DOHH2 (cell line): ENCODE measurements at regions not wholly inside any gene's neighbourhood (a gene's known extent, or its start where the extent isn't known, plus 50 kb on each side); places are given as distances from the start of the nearest gene placed in this dataset.

Experiments
- H3F3A ChIP-seq: fragments of 200-600 bp; sonication (generic), shearing (Covaris generic); 2 replicates; pipeline ENCODE4 v1.6.0; 2016; ENCODE audit warnings: antibody characterized with exemption, mild to moderate bottlenecking; ENCODE audit not compliant: control insufficient read depth, insufficient read depth
- H3K27ac ChIP-seq: fragments of 200-600 bp; sonication (generic); 2 replicates; pipeline ENCODE4 v1.5.1; 2014; ENCODE audit warnings: low read depth, mild to moderate bottlenecking, low read length, moderate library complexity
- H3K27me3 ChIP-seq: fragments of 200-600 bp; sonication (generic); 2 replicates; pipeline ENCODE4 v1.6.1; 2014; ENCODE audit warnings: mild to moderate bottlenecking, low read length, mixed read lengths; ENCODE audit not compliant: control insufficient read depth
- H3K36me3 ChIP-seq: fragments of 200-600 bp; sonication (generic); 2 replicates; pipeline ENCODE4 v1.6.1; 2014; ENCODE audit warnings: mild to moderate bottlenecking, low read length, moderate library complexity, mixed read lengths; ENCODE audit not compliant: control insufficient read depth
- H3K4me1 ChIP-seq: fragments of 200-600 bp; sonication (generic); 2 replicates; pipeline ENCODE4 v1.6.1; 2014; ENCODE audit warnings: mild to moderate bottlenecking, low read length, mixed read lengths; ENCODE audit not compliant: control insufficient read depth
- H3K4me2 ChIP-seq: fragments of 200-600 bp; sonication (generic); 2 replicates; pipeline ENCODE4 v1.6.0; 2014; ENCODE audit warnings: mild to moderate bottlenecking, low read length, moderate library complexity
- H3K4me3 ChIP-seq: fragments of 200-600 bp; sonication (generic); 2 replicates; pipeline ENCODE4 v1.5.1; 2014; ENCODE audit warnings: mild to moderate bottlenecking, low read length, mixed read lengths
- H3K79me2 ChIP-seq: fragments of 200-600 bp; sonication (generic); 2 replicates; pipeline ENCODE4 v1.6.1; 2014; ENCODE audit warnings: mild to moderate bottlenecking, low read length, mixed read lengths; ENCODE audit not compliant: control insufficient read depth
- H3K9me2 ChIP-seq: fragments of 200-600 bp; sonication (generic); replicated peaks from 2 replicates; pipeline ENCODE4 v1.6.1; 2014; ENCODE audit warnings: mild to moderate bottlenecking, low read length, mixed read lengths; ENCODE audit not compliant: control insufficient read depth
- H3K9me3 ChIP-seq: fragments of 200-600 bp; sonication (generic); 2 replicates; pipeline ENCODE4 v1.6.1; 2014; ENCODE audit warnings: antibody characterized with exemption, low read length, mixed read lengths; ENCODE audit not compliant: control insufficient read depth, insufficient read depth
- H4K20me1 ChIP-seq: fragments of 200-600 bp; sonication (generic); 2 replicates; pipeline ENCODE4 v1.6.0; 2014; ENCODE audit warnings: low read depth, mild to moderate bottlenecking, antibody characterized with exemption, low read length, moderate library complexity; ENCODE audit not compliant: control insufficient read depth, insufficient read depth
- CTCF ChIP-seq: fragments of 200-600 bp; sonication (generic); IDR thresholded peaks from one replicate; pipeline ENCODE4 v1.5.1; 2014; ENCODE audit warnings: antibody characterized with exemption, mild to moderate bottlenecking, low read depth, low read length; ENCODE audit not compliant: poor library complexity, severe bottlenecking
- EZH2phosphoT487 ChIP-seq: fragments of 200-600 bp; sonication (generic); IDR thresholded peaks from 2 replicates; pipeline ENCODE4 v1.6.1; 2017; ENCODE audit warnings: borderline replicate concordance, mild to moderate bottlenecking, antibody characterized with exemption, low read length, moderate library complexity, mixed read lengths

- no peaks in the 10 kb centered on the region for H4K20me1 ChIP-seq
These were observed 94.6 kb upstream of the DIAPH3 start for GRCh38 chr13:60258349-60258748.

GRCh38 chr13:60260440-60260839, 96.7 kb upstream of the DIAPH3 start:
- Histone ChIP-seq H4K20me1 (no peaks in the 10 kb centered on the region), H3K79me2 (no peaks in the 10 kb centered on the region), H3K36me3 (no peaks in the 10 kb centered on the region), H3K4me1 (no peaks in the 10 kb centered on the region), H3K27ac (no peak overlapping the region), H3K9me3 (no peaks in the 10 kb centered on the region; the same call in 1 of the 2 replicates), H3K4me3 (no peak overlapping the region), H3K9me2 (no peaks in the 10 kb centered on the region), H3K4me2 (no peak overlapping the region), H3F3A (no peaks in the 10 kb centered on the region), H3K27me3 (no peaks in the 10 kb centered on the region)
- TF ChIP-seq EZH2phosphoT487 = no peak
- no peak for TF ChIP-seq CTCF

More at GRCh38 chr13:60258349-60258748, 94.6 kb upstream of the DIAPH3 start:
- H3K9me2 ChIP-seq = no peaks in the 10 kb centered on the region
- H3K4me1 ChIP-seq = no peaks in the 10 kb centered on the region
- no peaks in the 10 kb centered on the region for H3F3A ChIP-seq
- no peaks in the 10 kb centered on the region for H3K27me3 ChIP-seq
- H3K4me3 ChIP-seq = no peak overlapping the region
- no peaks in the 10 kb centered on the region for H3K79me2 ChIP-seq
- no peak overlapping the region for H3K27ac ChIP-seq
- H3K4me2 ChIP-seq = no peak overlapping the region
- H3K36me3 ChIP-seq = no peaks in the 10 kb centered on the region
- no peaks in the 10 kb centered on the region; the same call in 1 of the 2 replicates for H3K9me3 ChIP-seq
- TF ChIP-seq CTCF = no peak
- TF ChIP-seq EZH2phosphoT487 = no peak

GRCh38 chr13:60261432-60262351, 98.0 kb upstream of the DIAPH3 start:
- Histone ChIP-seq H3K9me2 (no peaks in the 10 kb centered on the region), H3F3A (no peaks in the 10 kb centered on the region), H3K4me1 (no peaks in the 10 kb centered on the region), H3K27ac (no peak overlapping the region), H3K27me3 (no peaks in the 10 kb centered on the region), H3K36me3 (no peaks in the 10 kb centered on the region), H3K9me3 (no peaks in the 10 kb centered on the region; the same call in 1 of the 2 replicates), H3K4me3 (no peak overlapping the region), H4K20me1 (no peaks in the 10 kb centered on the region), H3K79me2 (no peaks in the 10 kb centered on the region), H3K4me2 (no peak overlapping the region)
- TF ChIP-seq EZH2phosphoT487 = no peak
- no peak for TF ChIP-seq CTCF
